RWPE2 (cell line): ENCODE measurements at regions not wholly inside any gene's neighbourhood (a gene's known extent, or its start where the extent isn't known, plus 50 kb on each side); places are given as distances from the start of the nearest gene placed in this dataset.

ENCODE experiments used
- ATAC-seq: fragments of 200-7000 bp; cut with Tn5 transposase; 3 replicates; pipeline ENCODE4 v1.9.1; 2021; ENCODE audit warnings: low read depth
- DNase-seq: peaks from one replicate; pipeline ENCODE4 v3.0.0-alpha.2; 2020; ENCODE audit warnings: low spot score
- H3K27ac ChIP-seq: fragments of 450-650 bp; 2 replicates; pipeline ENCODE4 v1.5.1; 2017; ENCODE audit warnings: mild to moderate bottlenecking; ENCODE audit not compliant: poor library complexity, severe bottlenecking
- H3K27me3 ChIP-seq: fragments of 250-450 bp; sonication (Bioruptor Pico); 2 replicates; pipeline ENCODE4 v1.5.1; 2021; ENCODE audit warnings: mild to moderate bottlenecking, moderate library complexity; ENCODE audit not compliant: insufficient read depth, poor library complexity, severe bottlenecking
- H3K36me3 ChIP-seq: fragments of 250-450 bp; sonication (Bioruptor Pico); 2 replicates; pipeline ENCODE4 v1.5.1; 2020; ENCODE audit warnings: low read depth, mild to moderate bottlenecking, moderate library complexity
- H3K4me1 ChIP-seq: fragments of 250-450 bp; sonication (Bioruptor Pico); 2 replicates; pipeline ENCODE4 v1.5.1; 2021; ENCODE audit warnings: mild to moderate bottlenecking, moderate library complexity; ENCODE audit not compliant: insufficient read depth, poor library complexity, severe bottlenecking
- H3K4me3 ChIP-seq: fragments of 250-450 bp; sonication (Bioruptor Pico); 2 replicates; pipeline ENCODE4 v1.5.1; 2021; ENCODE audit warnings: mild to moderate bottlenecking, moderate library complexity; ENCODE audit not compliant: severe bottlenecking
- H3K9me3 ChIP-seq: fragments of 250-450 bp; sonication (Bioruptor Pico); 2 replicates; pipeline ENCODE4 v1.5.1; 2021; ENCODE audit warnings: mild to moderate bottlenecking, moderate library complexity; ENCODE audit not compliant: severe bottlenecking
- TF ChIP-seq, protein P1 (sequence below): fragments of 450-650 bp; IDR thresholded peaks from one replicate; pipeline ENCODE4 v1.5.1; 2017; ENCODE audit warnings: mild to moderate bottlenecking, moderate library complexity; ENCODE audit not compliant: poor library complexity, severe bottlenecking

DNA sequence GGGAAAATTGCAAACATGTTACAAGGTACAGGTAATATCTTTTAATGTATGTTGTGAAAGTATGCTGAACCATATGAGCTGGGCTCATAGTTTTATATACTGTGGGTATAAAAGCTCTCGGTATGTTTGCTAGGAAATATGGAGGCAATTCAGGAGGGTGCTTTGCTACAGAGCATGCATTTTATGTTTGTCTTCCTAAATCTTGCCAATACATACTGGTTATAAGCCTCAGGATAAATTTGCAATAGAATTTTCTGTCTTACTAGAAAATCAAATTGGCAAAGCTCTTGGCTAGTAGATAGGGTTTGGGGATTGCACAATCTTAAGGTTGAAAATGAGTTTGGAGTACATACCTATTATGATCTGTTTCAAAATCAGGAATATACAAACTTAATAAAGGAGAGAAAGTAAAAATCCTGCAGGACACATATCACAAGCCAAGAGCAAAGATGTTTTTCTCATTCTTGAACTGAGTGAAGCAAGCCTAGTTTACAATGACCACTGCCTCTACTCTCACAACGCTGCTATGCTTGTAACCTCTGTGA, 751.2 kb downstream of the HDGFL1 start:
- Histone ChIP-seq H3K4me1 (no peaks in the 10 kb centered on the region), H3K27me3 (no peaks in the 10 kb centered on the region), H3K27ac (no peak overlapping the region), H3K36me3 (no peaks in the 10 kb centered on the region), H3K4me3 (no peak overlapping the region), H3K9me3 (no peaks in the 10 kb centered on the region)
- TF ChIP-seq, protein P1, sequence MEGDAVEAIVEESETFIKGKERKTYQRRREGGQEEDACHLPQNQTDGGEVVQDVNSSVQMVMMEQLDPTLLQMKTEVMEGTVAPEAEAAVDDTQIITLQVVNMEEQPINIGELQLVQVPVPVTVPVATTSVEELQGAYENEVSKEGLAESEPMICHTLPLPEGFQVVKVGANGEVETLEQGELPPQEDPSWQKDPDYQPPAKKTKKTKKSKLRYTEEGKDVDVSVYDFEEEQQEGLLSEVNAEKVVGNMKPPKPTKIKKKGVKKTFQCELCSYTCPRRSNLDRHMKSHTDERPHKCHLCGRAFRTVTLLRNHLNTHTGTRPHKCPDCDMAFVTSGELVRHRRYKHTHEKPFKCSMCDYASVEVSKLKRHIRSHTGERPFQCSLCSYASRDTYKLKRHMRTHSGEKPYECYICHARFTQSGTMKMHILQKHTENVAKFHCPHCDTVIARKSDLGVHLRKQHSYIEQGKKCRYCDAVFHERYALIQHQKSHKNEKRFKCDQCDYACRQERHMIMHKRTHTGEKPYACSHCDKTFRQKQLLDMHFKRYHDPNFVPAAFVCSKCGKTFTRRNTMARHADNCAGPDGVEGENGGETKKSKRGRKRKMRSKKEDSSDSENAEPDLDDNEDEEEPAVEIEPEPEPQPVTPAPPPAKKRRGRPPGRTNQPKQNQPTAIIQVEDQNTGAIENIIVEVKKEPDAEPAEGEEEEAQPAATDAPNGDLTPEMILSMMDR: no peak
- no peak for ATAC-seq
- no peak for DNase-seq

DNA sequence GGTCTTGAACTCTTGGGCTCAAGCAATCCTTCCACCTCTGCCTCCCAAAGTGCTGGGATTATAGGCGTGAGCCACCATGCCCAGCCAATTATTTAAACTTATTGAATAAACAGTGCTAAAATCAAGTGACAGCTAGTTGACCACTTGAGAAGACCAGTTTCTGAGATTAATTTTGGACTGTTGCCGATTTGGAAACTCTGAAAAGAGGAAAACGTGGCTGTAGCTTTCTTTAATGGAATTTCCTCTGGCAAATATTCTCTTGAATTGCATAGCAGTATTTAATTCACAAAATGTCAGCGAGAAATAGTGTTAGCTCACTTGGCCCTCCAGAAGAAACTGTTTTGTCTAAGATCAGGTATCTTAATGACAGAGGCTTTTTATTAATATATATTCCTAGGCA, 754.5 kb downstream of the HDGFL1 start:
- ATAC-seq: no peak
- H3K4me1 ChIP-seq: no peaks in the 10 kb centered on the region
- H3K36me3 ChIP-seq: no peaks in the 10 kb centered on the region
- no peak for DNase-seq
- no peak overlapping the region for H3K27ac ChIP-seq
- no peaks in the 10 kb centered on the region for H3K27me3 ChIP-seq
- H3K9me3 ChIP-seq: no peaks in the 10 kb centered on the region
- no peak overlapping the region for H3K4me3 ChIP-seq
- TF ChIP-seq, protein P1: no peak

DNA sequence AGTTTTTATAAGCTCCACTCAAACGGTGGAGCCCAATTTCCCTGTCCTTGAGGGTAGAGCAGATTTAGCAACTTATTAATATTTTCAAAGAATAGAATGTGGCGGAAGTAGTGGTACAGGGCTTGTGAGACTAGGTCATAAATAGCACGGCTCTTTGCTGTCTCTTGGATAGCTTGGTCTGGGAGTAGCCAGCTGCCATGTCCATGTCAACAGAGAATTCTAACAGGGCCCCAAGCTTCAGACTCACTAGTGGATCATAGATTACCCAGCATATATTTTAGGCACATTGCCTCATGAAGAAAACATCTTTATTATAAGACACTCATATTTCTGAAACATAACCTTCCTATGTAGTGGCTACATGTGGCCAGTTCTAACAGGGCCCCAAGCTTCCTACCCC, 755.7 kb downstream of the HDGFL1 start:
- ATAC-seq (no peak), DNase-seq (no peak)
- H3K27me3 ChIP-seq: no peaks in the 10 kb centered on the region
- no peaks in the 10 kb centered on the region for H3K9me3 ChIP-seq
- H3K4me3 ChIP-seq: no peak overlapping the region
- no peak overlapping the region for H3K27ac ChIP-seq
- H3K36me3 ChIP-seq: no peaks in the 10 kb centered on the region
- TF ChIP-seq, protein P1: no peak
- H3K4me1 ChIP-seq: no peaks in the 10 kb centered on the region

DNA sequence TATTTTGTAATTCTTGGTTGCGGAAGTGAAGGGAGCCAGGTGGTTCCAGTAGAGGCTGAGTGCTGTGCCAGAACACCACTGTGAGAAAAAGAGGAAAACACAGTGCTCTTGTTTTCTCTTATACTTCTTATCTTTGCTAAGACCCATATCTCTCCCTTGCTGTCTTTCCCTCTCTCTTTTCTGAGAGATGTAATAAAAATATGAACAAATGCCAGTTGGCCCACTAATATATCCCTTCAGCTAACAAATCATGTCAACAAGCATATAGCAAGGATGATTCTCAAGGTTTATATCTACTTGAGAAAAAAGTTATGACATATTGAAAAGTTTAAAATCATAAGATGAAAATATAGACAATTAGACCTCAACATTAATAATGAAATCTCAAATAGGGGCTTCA, 758.3 kb downstream of the HDGFL1 start:
- no peak overlapping the region for H3K27ac ChIP-seq
- TF ChIP-seq, protein P1: no peak
- ATAC-seq: no peak
- H3K9me3 ChIP-seq: no peaks in the 10 kb centered on the region
- no peak for DNase-seq
- no peaks in the 10 kb centered on the region for H3K36me3 ChIP-seq
- no peak overlapping the region for H3K4me3 ChIP-seq
- H3K4me1 ChIP-seq: no peaks in the 10 kb centered on the region
- H3K27me3 ChIP-seq: no peaks in the 10 kb centered on the region

DNA sequence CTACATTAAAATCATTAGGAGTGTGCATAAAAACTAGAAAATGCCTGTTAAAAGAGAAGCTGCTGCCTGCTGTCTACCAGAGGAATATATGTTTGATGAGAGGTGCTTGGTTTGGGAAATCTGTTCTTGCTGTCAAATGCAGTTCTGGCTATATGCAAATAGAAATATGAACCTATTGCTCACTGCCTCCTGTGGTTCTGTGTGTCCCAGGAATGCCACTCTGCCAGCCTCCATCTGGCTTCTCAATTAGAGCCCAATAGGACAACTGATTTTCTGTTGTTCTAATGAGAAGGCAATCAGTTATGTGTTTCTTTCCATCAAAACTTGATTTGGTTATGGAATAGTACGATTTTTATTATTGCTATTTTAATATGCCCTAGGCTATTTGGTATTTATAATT, 759.7 kb downstream of the HDGFL1 start:
- Histone ChIP-seq H3K27ac (no peak overlapping the region), H3K4me3 (no peak overlapping the region), H3K36me3 (no peaks in the 10 kb centered on the region), H3K27me3 (no peaks in the 10 kb centered on the region), H3K9me3 (no peaks in the 10 kb centered on the region), H3K4me1 (no peaks in the 10 kb centered on the region)
- ATAC-seq (no peak), DNase-seq (no peak)
- TF ChIP-seq, protein P1: no peak
